ENCODE measurements at regions not wholly inside any gene's neighbourhood (a gene's known extent, or its start where the extent isn't known, plus 50 kb on each side); places are given as distances from the start of the nearest gene placed in this dataset.

DNA sequence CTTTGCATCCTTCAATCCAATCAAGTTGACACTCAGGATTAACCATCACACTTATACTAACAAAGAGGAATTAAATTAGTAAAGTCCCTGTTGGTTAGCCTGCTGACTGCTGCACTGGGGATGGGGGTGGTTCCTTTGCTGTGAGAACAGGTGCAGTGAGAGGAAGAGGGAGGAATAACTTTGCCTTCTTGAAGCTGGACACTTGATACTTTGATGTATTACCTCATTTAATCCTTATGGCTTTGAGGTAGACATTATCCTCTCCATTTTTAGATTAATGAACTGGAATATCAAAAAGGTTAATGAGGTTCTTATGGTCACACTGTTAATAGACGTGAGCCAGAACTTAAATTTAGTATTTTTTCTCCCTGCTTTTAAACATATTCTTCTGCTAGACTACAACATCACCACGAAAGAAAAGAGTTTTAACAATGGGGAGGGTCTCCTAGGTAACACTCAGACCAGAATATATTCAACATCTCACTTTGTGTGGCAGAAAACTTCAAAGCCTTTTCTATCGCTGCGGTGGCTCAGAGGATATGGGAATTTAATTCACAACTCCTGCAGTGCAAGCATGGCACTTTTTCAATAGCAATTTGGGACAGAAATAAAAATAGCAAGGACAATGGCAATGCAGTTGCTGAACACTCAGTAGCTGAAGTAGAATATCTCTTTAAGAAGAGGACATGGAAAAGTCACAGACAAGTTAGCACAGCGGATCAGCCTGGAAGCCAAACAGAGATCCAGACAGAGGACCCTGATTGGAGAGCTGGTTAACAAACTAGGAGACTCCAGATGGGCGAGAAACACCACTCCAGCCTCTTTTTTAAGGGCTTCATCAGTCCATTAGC is 68.8 kb upstream of the DNAH14 start:
- Histone ChIP-seq H3F3A (ENCODE audit: low read depth) (no peaks in the 10 kb centered on the region), H3K27ac (no peak overlapping the region), H3K27me3 (no peaks in the 10 kb centered on the region), H4K20me1 (ENCODE audit: low read depth) (no peaks in the 10 kb centered on the region), H3K79me2 (ENCODE audit: low read depth) (no peaks in the 10 kb centered on the region), H2AFZ (replicated peaks) (no peak overlapping the region), H3K4me3 (no peak overlapping the region), H3K36me3 (no peaks in the 10 kb centered on the region), H3K4me1 (no peaks in the 10 kb centered on the region), H3K9ac (no peak overlapping the region), H3K9me3 (ENCODE audit: low read depth) (no peaks in the 10 kb centered on the region), H3K4me2 (no peak overlapping the region)
- Mint-ChIP-seq H3K27me3 (ENCODE audit: insufficient read depth, low read depth) (peaks cover 2% of the 10 kb centered on the region), H3K4me1 (peaks cover 23% of the 10 kb centered on the region), H3K9me3 (peaks cover 7% of the 10 kb centered on the region), H3K4me3 (peak overlapping the region; percentile 44), H3K27ac (peak overlapping the region; percentile 27), H3K36me3 (no peaks in the 10 kb centered on the region)
- no peak for TF ChIP-seq EZH2 (IDR thresholded peaks at IDR 0.05)
- DNase-seq (ENCODE audit: low spot score) = peak; percentile 11

DNA sequence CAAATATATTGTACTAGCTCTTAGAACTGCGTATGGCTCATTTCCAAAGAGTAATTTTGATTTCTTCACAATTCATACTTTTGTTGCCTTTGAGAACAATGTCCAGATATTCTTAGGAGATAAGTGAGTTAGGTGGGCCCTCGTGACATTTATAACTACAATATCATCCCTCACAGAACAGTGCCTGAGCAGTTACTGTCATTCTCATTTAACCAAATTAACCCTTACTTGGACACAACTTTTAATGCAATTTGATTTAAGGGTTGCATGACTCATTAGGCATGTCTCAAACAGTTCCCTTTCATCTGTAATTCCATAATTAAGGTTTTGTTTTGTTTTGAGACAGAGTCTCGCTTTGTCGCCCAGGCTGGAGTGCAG is 68.1 kb upstream of the DNAH14 start:
- TF ChIP-seq, protein P1, sequence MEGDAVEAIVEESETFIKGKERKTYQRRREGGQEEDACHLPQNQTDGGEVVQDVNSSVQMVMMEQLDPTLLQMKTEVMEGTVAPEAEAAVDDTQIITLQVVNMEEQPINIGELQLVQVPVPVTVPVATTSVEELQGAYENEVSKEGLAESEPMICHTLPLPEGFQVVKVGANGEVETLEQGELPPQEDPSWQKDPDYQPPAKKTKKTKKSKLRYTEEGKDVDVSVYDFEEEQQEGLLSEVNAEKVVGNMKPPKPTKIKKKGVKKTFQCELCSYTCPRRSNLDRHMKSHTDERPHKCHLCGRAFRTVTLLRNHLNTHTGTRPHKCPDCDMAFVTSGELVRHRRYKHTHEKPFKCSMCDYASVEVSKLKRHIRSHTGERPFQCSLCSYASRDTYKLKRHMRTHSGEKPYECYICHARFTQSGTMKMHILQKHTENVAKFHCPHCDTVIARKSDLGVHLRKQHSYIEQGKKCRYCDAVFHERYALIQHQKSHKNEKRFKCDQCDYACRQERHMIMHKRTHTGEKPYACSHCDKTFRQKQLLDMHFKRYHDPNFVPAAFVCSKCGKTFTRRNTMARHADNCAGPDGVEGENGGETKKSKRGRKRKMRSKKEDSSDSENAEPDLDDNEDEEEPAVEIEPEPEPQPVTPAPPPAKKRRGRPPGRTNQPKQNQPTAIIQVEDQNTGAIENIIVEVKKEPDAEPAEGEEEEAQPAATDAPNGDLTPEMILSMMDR (IDR thresholded peaks at IDR 0.05) = no peak
- no peak for TF ChIP-seq EZH2phosphoT487 (IDR thresholded peaks at IDR 0.05)
- TF ChIP-seq EZH2 (IDR thresholded peaks at IDR 0.05) = no peak
- Histone ChIP-seq H3K4me1 (no peaks in the 10 kb centered on the region), H3K79me2 (ENCODE audit: low read depth) (no peaks in the 10 kb centered on the region), H3K9me3 (ENCODE audit: low read depth) (no peaks in the 10 kb centered on the region), H3F3A (ENCODE audit: low read depth) (no peaks in the 10 kb centered on the region), H3K9ac (no peak overlapping the region), H4K20me1 (ENCODE audit: low read depth) (no peaks in the 10 kb centered on the region), H3K4me3 (no peak overlapping the region), H3K27ac (no peak overlapping the region), H3K4me2 (no peak overlapping the region), H2AFZ (replicated peaks) (no peak overlapping the region), H3K27me3 (no peaks in the 10 kb centered on the region), H3K36me3 (no peaks in the 10 kb centered on the region)
- Mint-ChIP-seq H3K27ac (no peak overlapping the region), H3K27me3 (ENCODE audit: insufficient read depth, low read depth) (peaks cover 2% of the 10 kb centered on the region), H3K9me3 (peaks cover 12% of the 10 kb centered on the region), H3K4me1 (peaks cover 23% of the 10 kb centered on the region), H3K36me3 (no peaks in the 10 kb centered on the region), H3K4me3 (no peak overlapping the region)
- DNase-seq (ENCODE audit: low spot score) = no peak

DNA sequence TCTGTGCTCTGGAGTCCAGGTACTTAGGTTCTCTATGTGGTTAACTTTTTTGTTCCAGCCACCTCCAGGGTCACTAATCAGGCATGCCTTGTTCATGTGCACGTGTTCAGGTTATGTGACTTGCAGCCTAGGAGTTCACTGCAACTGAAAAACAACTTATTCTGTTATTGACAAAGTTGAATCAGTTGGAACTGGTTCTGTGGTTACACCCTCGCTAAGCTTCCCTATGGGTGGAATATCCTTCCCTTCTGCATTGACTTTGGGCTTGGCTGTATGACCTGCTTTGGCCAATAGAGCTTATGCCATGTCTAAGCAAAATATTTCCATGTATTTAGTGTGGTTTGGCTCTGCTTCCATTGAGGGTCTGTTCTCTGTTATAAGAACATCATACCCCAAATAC is 66.0 kb upstream of the DNAH14 start:
- H4K20me1 ChIP-seq (ENCODE audit: low read depth) = no peaks in the 10 kb centered on the region
- H3K79me2 ChIP-seq (ENCODE audit: low read depth) = no peaks in the 10 kb centered on the region
- H3K9me3 ChIP-seq (ENCODE audit: low read depth) = no peaks in the 10 kb centered on the region
- no peak overlapping the region for H3K4me3 ChIP-seq
- TF ChIP-seq EZH2phosphoT487 (IDR thresholded peaks at IDR 0.05) = no peak
- no peak for DNase-seq (ENCODE audit: low spot score)
- Mint-ChIP-seq H3K27ac (no peak overlapping the region), H3K36me3 (no peaks in the 10 kb centered on the region), H3K4me1 (peaks cover 23% of the 10 kb centered on the region), H3K27me3 (ENCODE audit: insufficient read depth, low read depth) (no peaks in the 10 kb centered on the region), H3K4me3 (no peak overlapping the region), H3K9me3 (peaks cover 21% of the 10 kb centered on the region)
- H3F3A ChIP-seq (ENCODE audit: low read depth) = no peaks in the 10 kb centered on the region
- no peaks in the 10 kb centered on the region for H3K4me1 ChIP-seq
- no peak overlapping the region for H2AFZ ChIP-seq (replicated peaks)
- H3K4me2 ChIP-seq = no peak overlapping the region
- no peak overlapping the region for H3K9ac ChIP-seq
- H3K27me3 ChIP-seq = no peaks in the 10 kb centered on the region
- no peaks in the 10 kb centered on the region for H3K36me3 ChIP-seq
- no peak overlapping the region for H3K27ac ChIP-seq

DNA sequence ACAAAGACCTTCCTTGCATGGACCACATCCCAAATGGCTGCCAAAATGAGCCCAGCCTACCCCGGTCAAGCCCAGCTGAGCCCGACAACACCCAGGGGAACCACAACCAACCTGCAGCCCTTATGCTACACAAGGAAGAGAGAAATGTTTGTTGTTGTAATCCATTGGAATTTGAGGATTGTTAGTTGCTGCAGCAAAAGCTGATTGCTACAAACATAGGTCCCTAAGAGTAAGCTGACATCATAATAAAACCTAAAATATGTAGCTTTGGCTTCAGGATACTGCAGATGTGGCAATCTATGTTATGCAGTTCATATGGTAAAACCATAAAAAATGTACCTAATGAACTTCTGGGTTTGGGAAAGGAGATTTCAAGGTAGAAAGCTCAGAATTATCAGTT is 65.5 kb upstream of the DNAH14 start:
- Mint-ChIP-seq H3K36me3 (no peaks in the 10 kb centered on the region), H3K4me1 (peaks cover 23% of the 10 kb centered on the region), H3K4me3 (no peak overlapping the region), H3K27ac (no peak overlapping the region), H3K27me3 (ENCODE audit: insufficient read depth, low read depth) (no peaks in the 10 kb centered on the region), H3K9me3 (peaks cover 24% of the 10 kb centered on the region)
- H3K4me3 ChIP-seq = no peak overlapping the region
- no peak overlapping the region for H2AFZ ChIP-seq (replicated peaks)
- no peaks in the 10 kb centered on the region for H3F3A ChIP-seq (ENCODE audit: low read depth)
- no peak overlapping the region for H3K27ac ChIP-seq
- no peaks in the 10 kb centered on the region for H3K9me3 ChIP-seq (ENCODE audit: low read depth)
- H3K79me2 ChIP-seq (ENCODE audit: low read depth) = no peaks in the 10 kb centered on the region
- H3K4me2 ChIP-seq = no peak overlapping the region
- no peaks in the 10 kb centered on the region for H3K27me3 ChIP-seq
- no peaks in the 10 kb centered on the region for H3K36me3 ChIP-seq
- no peak for DNase-seq (ENCODE audit: low spot score)
- H3K4me1 ChIP-seq = no peaks in the 10 kb centered on the region
- no peaks in the 10 kb centered on the region for H4K20me1 ChIP-seq (ENCODE audit: low read depth)
- no peak overlapping the region for H3K9ac ChIP-seq
- no peak for TF ChIP-seq EZH2 (IDR thresholded peaks at IDR 0.05)
- TF ChIP-seq, protein P1 (IDR thresholded peaks at IDR 0.05) = no peak
- TF ChIP-seq EZH2phosphoT487 (IDR thresholded peaks at IDR 0.05) = no peak

Measured in neural progenitor cell (in vitro differentiated cells).